DMS79 treated with DMSO at 0.1 percent for 48 hours (cell line): ENCODE measurements at regions not wholly inside any gene's neighbourhood (a gene's known extent, or its start where the extent isn't known, plus 50 kb on each side); places are given as distances from the start of the nearest gene placed in this dataset.
"Not testable (repeated sequence)": the region's sequence is repeated elsewhere in the genome, so short reads cannot be mapped to it uniquely, and the experiment has no call there.

Experiments
- DNase-seq: peaks from one replicate; lab custom pipeline; 2025; lab: John Stamatoyannopoulos, UW

GRCh38 chr9:103242025-103242424 is 246.9 kb downstream of the CYLC2 start:
- peak; percentile 1 for DNase-seq

- DNase-seq = no peak
Measured at GRCh38 chr9:103242486-103242885, 247.4 kb downstream of the CYLC2 start.

GRCh38 chr9:103243553-103243952 is 248.4 kb downstream of the CYLC2 start:
- no peak for DNase-seq

GRCh38 chr9:103245369-103245768 is 250.2 kb downstream of the CYLC2 start:
- DNase-seq = peak; percentile 38

GRCh38 chr9:103261951-103262350 is 266.8 kb downstream of the CYLC2 start:
- no peak for DNase-seq

- DNase-seq = no peak
Measured at GRCh38 chr9:103266064-103266463, 270.9 kb downstream of the CYLC2 start.

GRCh38 chr9:103277240-103277639 is 282.1 kb downstream of the CYLC2 start:
- no peak for DNase-seq

GRCh38 chr9:103281126-103281525 is 286.0 kb downstream of the CYLC2 start:
- DNase-seq = no peak

GRCh38 chr9:103287361-103287760 is 292.2 kb downstream of the CYLC2 start:
- DNase-seq = no peak

- no peak for DNase-seq
Measured at GRCh38 chr9:103296189-103296588, 301.1 kb downstream of the CYLC2 start.

- no peak for DNase-seq
Measured at GRCh38 chr9:103301051-103301450, 305.9 kb downstream of the CYLC2 start.

- DNase-seq = no peak
Measured at GRCh38 chr9:103304797-103305196, 309.7 kb downstream of the CYLC2 start.

- no peak for DNase-seq
Measured at GRCh38 chr9:103319979-103320378, 324.8 kb downstream of the CYLC2 start.

GRCh38 chr9:103323699-103324098 is 328.6 kb downstream of the CYLC2 start:
- DNase-seq = no peak

GRCh38 chr9:103335461-103335860 is 340.3 kb downstream of the CYLC2 start:
- DNase-seq = no peak

GRCh38 chr9:103355000-103355399 is 359.9 kb downstream of the CYLC2 start:
- DNase-seq = no peak

GRCh38 chr9:103357980-103358379 is 362.8 kb downstream of the CYLC2 start:
- DNase-seq = not testable (repeated sequence)

- no peak for DNase-seq
Measured at GRCh38 chr9:103361906-103362305, 366.8 kb downstream of the CYLC2 start.

GRCh38 chr9:103362986-103363385 is 367.9 kb downstream of the CYLC2 start:
- DNase-seq = no peak

GRCh38 chr9:103364753-103365152 is 369.6 kb downstream of the CYLC2 start:
- DNase-seq = no peak

- no peak for DNase-seq
Measured at GRCh38 chr9:103371152-103371551, 376.0 kb downstream of the CYLC2 start.

GRCh38 chr9:103372828-103373227 is 377.7 kb downstream of the CYLC2 start:
- no peak for DNase-seq

GRCh38 chr9:103377667-103378066 is 382.5 kb downstream of the CYLC2 start:
- no peak for DNase-seq

- peak; percentile 14 for DNase-seq
Measured at GRCh38 chr9:103397868-103398600, 402.9 kb downstream of the CYLC2 start.
